WTC11 (cell line): ENCODE measurements at regions not wholly inside any gene's neighbourhood (a gene's known extent, or its start where the extent isn't known, plus 50 kb on each side); places are given as distances from the start of the nearest gene placed in this dataset.

ENCODE experiments used
- ATAC-seq: fragments of 200-7000 bp; cut with Tn5 transposase; 2 replicates; pipeline ENCODE4 v1.10.0; 2021; ENCODE audit warnings: mild to moderate bottlenecking, moderate library complexity
- CTCF ChIA-PET: fragments of 300-600 bp; sonication (Branson Sonifier 250); formaldehyde crosslinking; loops from one replicate; lab custom pipeline; 2021; ENCODE audit warnings: antibody characterized with exemption; lab: Charles Lee
- POLR2A ChIA-PET: fragments of 350-600 bp; sonication (Branson Sonifier 250); formaldehyde crosslinking; loops from one replicate; lab custom pipeline; 2021; ENCODE audit warnings: antibody characterized with exemption; lab: Charles Lee
- DNase-seq: peaks from one replicate; pipeline ENCODE4 v3.0.0; 2021; ENCODE audit warnings: low spot score
- H3K27ac Mint-ChIP-seq: 2 replicates; pipeline ENCODE4 v1.8.0; 2021; ENCODE audit warnings: mixed read lengths
- H3K27me3 Mint-ChIP-seq: 2 replicates; pipeline ENCODE4 v1.8.0; 2021; ENCODE audit warnings: low read depth, mild to moderate bottlenecking, moderate library complexity, mixed read lengths
- H3K36me3 Mint-ChIP-seq: 2 replicates; pipeline ENCODE4 v1.8.0; 2021; ENCODE audit warnings: mixed read lengths
- H3K4me1 Mint-ChIP-seq: 2 replicates; pipeline ENCODE4 v1.8.0; 2022; ENCODE audit warnings: mixed read lengths
- H3K4me3 Mint-ChIP-seq: 2 replicates; pipeline ENCODE4 v1.8.0; 2021; ENCODE audit warnings: mild to moderate bottlenecking, moderate library complexity, mixed read lengths
- H3K9me3 Mint-ChIP-seq: 2 replicates; pipeline ENCODE4 v1.8.0; 2021; ENCODE audit warnings: mixed read lengths
- AR ChIP-seq: fragments of 250-450 bp; sonication (Bioruptor Pico); IDR thresholded peaks from 2 replicates; pipeline ENCODE4 v1.9.0; 2021; ENCODE audit warnings: mild to moderate bottlenecking
- ATF1 ChIP-seq: sonication (generic); formaldehyde crosslinking; IDR thresholded peaks from 2 replicates; pipeline ENCODE4 v1.8.1; 2023; ENCODE audit warnings: mild to moderate bottlenecking, moderate library complexity, missing genetic modification reagents
- ERG ChIP-seq: fragments of 250-450 bp; sonication (Bioruptor Pico); IDR thresholded peaks from 2 replicates; pipeline ENCODE4 v1.8.0; 2021; ENCODE audit warnings: mild to moderate bottlenecking
- NR3C1 ChIP-seq: sonication (generic); formaldehyde crosslinking; conservative IDR thresholded peaks from 2 replicates; pipeline ENCODE4 v1.8.1; 2023; ENCODE audit warnings: low read depth, mild to moderate bottlenecking, missing genetic modification reagents
- PRRX2 ChIP-seq: fragments of 250-450 bp; sonication (Bioruptor Pico); IDR thresholded peaks from 2 replicates; pipeline ENCODE4 v1.8.0; 2021; ENCODE audit warnings: mild to moderate bottlenecking
- ZBTB43 ChIP-seq: sonication (generic); formaldehyde crosslinking; IDR thresholded peaks from 2 replicates; pipeline ENCODE4 v1.8.1; 2023; ENCODE audit warnings: mild to moderate bottlenecking, missing genetic modification reagents
- ZNF532 ChIP-seq: fragments of 250-450 bp; sonication (Bioruptor Pico); IDR thresholded peaks from 2 replicates; pipeline ENCODE4 v1.9.0; 2021; ENCODE audit warnings: mild to moderate bottlenecking, borderline replicate concordance
- ZNF671 ChIP-seq: fragments of 250-450 bp; sonication (Bioruptor Pico); IDR thresholded peaks from 2 replicates; pipeline ENCODE4 v1.8.0; 2021; ENCODE audit warnings: mild to moderate bottlenecking
- ZSCAN18 ChIP-seq: fragments of 250-450 bp; sonication (Bioruptor Pico); IDR thresholded peaks from 2 replicates; pipeline ENCODE4 v2.1.2; 2022; ENCODE audit warnings: mild to moderate bottlenecking, moderate library complexity

- TF ChIP-seq AR (CRISPR knock-in tag) (no peak), ZBTB43 (no peak), NR3C1 (CRISPR knock-in tag) (no peak), PRRX2 (CRISPR knock-in tag) (no peak), ZSCAN18 (CRISPR knock-in tag) (no peak)
Observed at GRCh38 chr22:48279461-48279756, 1517.0 kb downstream of the TBC1D22A start (continued).

GRCh38 chr22:48278620-48279460 is 1516.4 kb downstream of the TBC1D22A start:
- peak; percentile 59 for ATAC-seq
- Mint-ChIP-seq H3K4me3 (no peak overlapping the region), H3K27ac (no peak overlapping the region), H3K27me3 (peaks cover 5% of the 10 kb centered on the region; the same call in 1 of the 2 replicates), H3K4me1 (peaks cover 13% of the 10 kb centered on the region), H3K9me3 (peaks cover 20% of the 10 kb centered on the region), H3K36me3 (peaks cover 12% of the 10 kb centered on the region)
- no peak for TF ChIP-seq ATF1 (CRISPR knock-in tag)
- no peak for TF ChIP-seq ZNF671 (CRISPR knock-in tag)
- no peak for TF ChIP-seq ZNF532
- TF ChIP-seq NR3C1 (CRISPR knock-in tag), result no peak
- TF ChIP-seq ERG (CRISPR knock-in tag), result no peak
- ChIA-PET POLR2A (no interaction called here), CTCF (interaction anchor here (0.7 to 1.3 kb wide), 2 partner anchors 19 to 214 kb away, joined by 3 to 4 read pairs; no protein-coding TSS in a partner anchor)
- no peak for DNase-seq
